K562 (cell line): ENCODE measurements at regions not wholly inside any gene's neighbourhood (a gene's known extent, or its start where the extent isn't known, plus 50 kb on each side); places are given as distances from the start of the nearest gene placed in this dataset.

Experiments
- ATAC-seq: fragments of 200-7000 bp; cut with Tn5 transposase; 3 replicates; pipeline ENCODE4 v1.9.1; 2020; ENCODE audit warnings: moderate library complexity
- BruUV-seq: library from RNA; stranded (reverse); fragments of 400-500 nt; replicated peaks from 2 replicates; lab custom pipeline; 2021; lab: Mats Ljungman, UMichigan
- CTCF ChIA-PET: fragments of 300-600 bp; formaldehyde crosslinking; extraction: SDS; loops from one replicate; lab custom pipeline; 2021; ENCODE audit warnings: low intra/inter-chr PET ratio; lab: Yijun Ruan, JAX
- POLR2A ChIA-PET: fragments of 300-600, 350-650 bp; sonication (Branson Sonifier 250); formaldehyde crosslinking; extraction: SDS; loops from one replicate; lab custom pipeline; 2021; ENCODE audit warnings: antibody characterized with exemption, inconsistent platforms; lab: Yijun Ruan, JAX
- DNase-seq, 4 experiments: peaks; one replicate each; pipeline versions ENCODE4 v3.0.0 to v3.0.0-alpha.2; 2011 to 2018; ENCODE audit warnings: low spot score in 3 of 4, mixed read lengths in 3 of 4; ENCODE audit errors: extremely low read depth in 1 of 4
- FAIRE-seq: peaks from 2 replicates; lab custom pipeline; 2011; peaks lifted over from hg19 to GRCh38; lab: Jason Lieb, UNC
- H2AFZ ChIP-seq: 2 replicates; pipeline ENCODE4 v1.6.0; 2011; ENCODE audit warnings: low read depth, low read length, control low read depth, inconsistent platforms
- H3K27ac ChIP-seq: fragments of 200-600 bp; 3 replicates; pipeline ENCODE4 v1.8.0; 2011; ENCODE audit warnings: low read depth, mild to moderate bottlenecking, control low read depth, inconsistent platforms, low read length, moderate library complexity, mixed read lengths; ENCODE audit errors: extremely low read depth
- H3K27me3 ChIP-seq, 2 experiments: fragments of 300-600 bp in 1 of 2; 2 replicates in 1 of 2; 3 replicates in 1 of 2; pipeline versions ENCODE4 v1.6.0 to v1.8.0; 2011; ENCODE audit warnings: inconsistent platforms in 2 of 2, low read length in 2 of 2, mild to moderate bottlenecking in 1 of 2, mixed read lengths in 1 of 2, moderate library complexity in 1 of 2; ENCODE audit not compliant: control insufficient read depth in 2 of 2, insufficient read depth in 2 of 2
- H3K36me3 ChIP-seq: fragments of 300-600 bp; 3 replicates; pipeline ENCODE4 v1.8.0; 2011; ENCODE audit warnings: mild to moderate bottlenecking, low read length, inconsistent platforms; ENCODE audit not compliant: control insufficient read depth, insufficient read depth
- H3K4me1 ChIP-seq, 2 experiments: fragments of 200-600 bp in 1 of 2; replicated peaks in 1 of 2; 2 replicates in 1 of 2; 3 replicates in 1 of 2; pipeline versions ENCODE4 v1.5.1 to v1.8.0; 2011; ENCODE audit warnings: inconsistent platforms in 2 of 2, low read length in 2 of 2, mild to moderate bottlenecking in 1 of 2, mixed read lengths in 1 of 2, moderate library complexity in 1 of 2; ENCODE audit not compliant: control insufficient read depth in 2 of 2, insufficient read depth in 2 of 2
- H3K4me2 ChIP-seq: 2 replicates; pipeline ENCODE4 v1.6.1; 2011; ENCODE audit warnings: low read length, control low read depth, inconsistent platforms, mixed read lengths; ENCODE audit not compliant: insufficient read depth
- H3K4me3 ChIP-seq: fragments of 200-600 bp; sonication (generic), shearing (Covaris generic); 2 replicates; pipeline ENCODE4 v1.5.1; 2016; ENCODE audit warnings: control low read depth, inconsistent platforms
- H3K79me2 ChIP-seq: fragments of 200-600 bp; 3 replicates; pipeline ENCODE4 v1.8.0; 2011; ENCODE audit warnings: low read length, inconsistent platforms; ENCODE audit not compliant: control insufficient read depth, insufficient read depth
- H3K9ac ChIP-seq, 2 experiments: 2 replicates each; pipeline versions ENCODE4 v1.6.0 to v1.6.1; 2011; ENCODE audit warnings: low read depth in 2 of 2, low read length in 2 of 2, control low read depth in 1 of 2, inconsistent platforms in 1 of 2, mild to moderate bottlenecking in 1 of 2, mixed read lengths in 1 of 2; ENCODE audit not compliant: insufficient read depth in 1 of 2
- H3K9me1 ChIP-seq: one replicate; pipeline ENCODE4 v1.6.0; 2011; ENCODE audit warnings: inconsistent platforms, mild to moderate bottlenecking, low read length, moderate library complexity; ENCODE audit not compliant: control insufficient read depth, insufficient read depth
- H3K9me3 ChIP-seq: replicated peaks from 2 replicates; pipeline ENCODE4 v1.5.1; 2011; ENCODE audit warnings: low read depth, low read length, inconsistent platforms; ENCODE audit not compliant: control insufficient read depth, insufficient read depth
- H4K20me1 ChIP-seq: replicated peaks from 2 replicates; pipeline ENCODE4 v1.6.1; 2011; ENCODE audit warnings: low read length, inconsistent platforms, mixed read lengths; ENCODE audit not compliant: control insufficient read depth, insufficient read depth
- SRF ChIP-seq, 2 experiments: fragments of 250-450, 450-650 bp in 1 of 2; sonication (Bioruptor Pico) in 1 of 2; sonication (generic) in 1 of 2; formaldehyde crosslinking; IDR thresholded peaks; 2 replicates each; pipeline versions ENCODE4 v1.5.0 to v1.5.1; 2020 to 2022; ENCODE audit warnings: mild to moderate bottlenecking in 1 of 2, missing genetic modification reagents in 1 of 2
- ZNF134 ChIP-seq: fragments of 250-450 bp; sonication (Bioruptor Pico); conservative IDR thresholded peaks from 2 replicates; pipeline ENCODE4 v1.4.0; 2020
- ZSCAN29 ChIP-seq: fragments of 450-650 bp; IDR thresholded peaks from 2 replicates; pipeline ENCODE4 v1.6.1; 2017
- WGBS: fragments of 100-300 bp; shearing (Covaris generic); methylation state at CpG from one replicate; pipeline ENCODE4 v1.1.6; 2016; ENCODE audit warnings: low coverage, mixed read lengths; ENCODE audit not compliant: insufficient coverage; ENCODE audit errors: missing lambda C conversion rate; 5-methylcytosine and 5-hydroxymethylcytosine counted together
- in situ Hi-C: fragments of 300-500 bp; cut with MboI; formaldehyde crosslinking; loops from 4 replicates; pipeline ENCODE4 v1.15.0; 2018; ENCODE audit warnings: inconsistent platforms, mixed read lengths
- intact Hi-C: fragments of 100-400 bp; cut with micrococcal nuclease; formaldehyde crosslinking; loops from 2 replicates; pipeline ENCODE4 v1.14.2; 2022
- TF ChIP-seq, protein P1 (sequence below): fragments of 450-650 bp; formaldehyde crosslinking; IDR thresholded peaks from 2 replicates; pipeline ENCODE4 v1.4.0; 2020; ENCODE audit warnings: mild to moderate bottlenecking, mixed read lengths

- Histone ChIP-seq H3K9me1 (no peaks in the 10 kb centered on the region), H3K9ac (no peak overlapping the region), H3K27me3 (no peaks in the 10 kb centered on the region), H3K9me3 (peaks cover 6% of the 10 kb centered on the region; the same call in 1 of the 2 replicates), H2AFZ (no peak overlapping the region), H3K79me2 (no peaks in the 10 kb centered on the region), H3K27ac (no peak overlapping the region), H3K4me3 (no peak overlapping the region), H3K36me3 (no peaks in the 10 kb centered on the region), H4K20me1 (no peaks in the 10 kb centered on the region), H3K4me1 (no peaks in the 10 kb centered on the region), H3K4me2 (no peak overlapping the region)
- no TSS peak for BruUV-seq
- in situ Hi-C loops, result no loop called here
- ChIA-PET POLR2A (no interaction called here), CTCF (no interaction called here)
- FAIRE-seq (no peak), DNase-seq (no peak), ATAC-seq (no peak)
- intact Hi-C loops, result loop anchor here (5.0 kb wide), 1 partner anchor 734 kb away; no protein-coding TSS in a partner anchor
- 0% methylated on average over 1 of the region's 1 CpG for WGBS
- TF ChIP-seq ZNF134 (CRISPR knock-in tag) (no peak), SRF (CRISPR knock-in tag; IDR thresholded peaks at IDR 0.05) (no peak)
- TF ChIP-seq, protein P1, sequence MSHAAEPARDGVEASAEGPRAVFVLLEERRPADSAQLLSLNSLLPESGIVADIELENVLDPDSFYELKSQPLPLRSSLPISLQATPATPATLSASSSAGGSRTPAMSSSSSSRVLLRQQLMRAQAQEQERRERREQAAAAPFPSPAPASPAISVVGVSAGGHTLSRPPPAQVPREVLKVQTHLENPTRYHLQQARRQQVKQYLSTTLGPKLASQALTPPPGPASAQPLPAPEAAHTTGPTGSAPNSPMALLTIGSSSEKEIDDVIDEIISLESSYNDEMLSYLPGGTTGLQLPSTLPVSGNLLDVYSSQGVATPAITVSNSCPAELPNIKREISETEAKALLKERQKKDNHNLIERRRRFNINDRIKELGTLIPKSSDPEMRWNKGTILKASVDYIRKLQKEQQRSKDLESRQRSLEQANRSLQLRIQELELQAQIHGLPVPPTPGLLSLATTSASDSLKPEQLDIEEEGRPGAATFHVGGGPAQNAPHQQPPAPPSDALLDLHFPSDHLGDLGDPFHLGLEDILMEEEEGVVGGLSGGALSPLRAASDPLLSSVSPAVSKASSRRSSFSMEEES (CRISPR knock-in tag), result peak; percentile 57
Observed at GRCh38 chr3:35968043-35968622, 328.8 kb downstream of the ARPP21 start.

- Histone ChIP-seq H4K20me1 (no peaks in the 10 kb centered on the region), H3K27ac (no peak overlapping the region), H2AFZ (no peak overlapping the region), H3K27me3 (no peaks in the 10 kb centered on the region), H3K9me1 (no peaks in the 10 kb centered on the region), H3K4me1 (no peaks in the 10 kb centered on the region), H3K4me3 (no peak overlapping the region), H3K36me3 (no peaks in the 10 kb centered on the region), H3K79me2 (no peaks in the 10 kb centered on the region), H3K4me2 (no peak overlapping the region), H3K9ac (no peak overlapping the region), H3K9me3 (peaks cover 6% of the 10 kb centered on the region; the same call in 1 of the 2 replicates)
- FAIRE-seq (no peak), DNase-seq (no peak), ATAC-seq (no peak)
- BruUV-seq, result no TSS peak
- CTCF ChIA-PET, result no interaction called here
- in situ Hi-C loops, result no loop called here
- intact Hi-C loops, result loop anchor here (5.0 kb wide), 1 partner anchor 733 kb away; no protein-coding TSS in a partner anchor
- WGBS, result 0% methylated on average over 3 of the region's 3 CpGs
- POLR2A ChIA-PET, result no interaction called here
- TF ChIP-seq ZSCAN29, result no peak
Observed at GRCh38 chr3:35969406-35969805, 330.1 kb downstream of the ARPP21 start.
